Endodermal cell (in vitro differentiated cells): ENCODE measurements at regions not wholly inside any gene's neighbourhood (a gene's known extent, or its start where the extent isn't known, plus 50 kb on each side); places are given as distances from the start of the nearest gene placed in this dataset.

Source experiments
- DNase-seq: peaks from one replicate; pipeline ENCODE4 v3.0.0-alpha.2; 2017
- H3K27ac ChIP-seq: 2 replicates; pipeline ENCODE4 v1.5.1; 2013; ENCODE audit warnings: mild to moderate bottlenecking, low read depth, low read length, moderate library complexity
- H3K27me3 ChIP-seq: 2 replicates; pipeline ENCODE4 v1.6.1; 2013; ENCODE audit warnings: mild to moderate bottlenecking, low read length, moderate library complexity; ENCODE audit not compliant: insufficient read depth, control insufficient read depth, poor library complexity, severe bottlenecking
- H3K36me3 ChIP-seq: 2 replicates; pipeline ENCODE4 v1.7.0; 2013; ENCODE audit warnings: mild to moderate bottlenecking, low read length, moderate library complexity; ENCODE audit not compliant: control insufficient read depth, insufficient read depth
- H3K4me1 ChIP-seq: one replicate; pipeline ENCODE4 v1.7.0; 2013; ENCODE audit warnings: low read length; ENCODE audit not compliant: control insufficient read depth, insufficient read depth
- H3K4me3 ChIP-seq: 2 replicates; pipeline ENCODE4 v1.5.1; 2013; ENCODE audit warnings: mild to moderate bottlenecking, low read length, moderate library complexity
- H3K9ac ChIP-seq: 2 replicates; pipeline ENCODE4 v1.6.1; 2013; ENCODE audit warnings: mild to moderate bottlenecking, low read length, moderate library complexity; ENCODE audit not compliant: poor library complexity, severe bottlenecking; ENCODE audit errors: extremely low read depth
- H3K9me3 ChIP-seq: 2 replicates; pipeline ENCODE4 v1.6.1; 2013; ENCODE audit warnings: mild to moderate bottlenecking, low read length, moderate library complexity; ENCODE audit not compliant: control insufficient read depth
- H3K27ac Mint-ChIP-seq: 2 replicates; pipeline ENCODE4 v1.8.0; 2020; ENCODE audit warnings: mixed read lengths
- H3K27me3 Mint-ChIP-seq: 2 replicates; pipeline ENCODE4 v1.8.0; 2021; ENCODE audit warnings: mild to moderate bottlenecking, mixed read lengths; ENCODE audit not compliant: insufficient read depth
- H3K36me3 Mint-ChIP-seq: 2 replicates; pipeline ENCODE4 v1.8.0; 2020; ENCODE audit warnings: low read depth, mixed read lengths
- H3K4me1 Mint-ChIP-seq: 2 replicates; pipeline ENCODE4 v1.8.0; 2020; ENCODE audit warnings: mixed read lengths
- H3K4me3 Mint-ChIP-seq: 2 replicates; pipeline ENCODE4 v1.8.0; 2020; ENCODE audit warnings: mild to moderate bottlenecking, moderate library complexity, mixed read lengths
- H3K9me3 Mint-ChIP-seq: 2 replicates; pipeline ENCODE4 v1.8.0; 2020; ENCODE audit warnings: mild to moderate bottlenecking, mixed read lengths
- WGBS, 2 experiments: methylation state at CpG; one replicate each; pipeline versions ENCODE4 v1.1.5 to v1.1.7; 2013; ENCODE audit warnings: missing lambda C conversion rate in 2 of 2, mixed read lengths in 1 of 2; ENCODE audit not compliant: insufficient coverage in 1 of 2, insufficient read length in 1 of 2; 5-methylcytosine and 5-hydroxymethylcytosine counted together
- TF ChIP-seq, protein P1 (sequence below): fragments of 200-600 bp; sonication (generic); conservative IDR thresholded peaks from 2 replicates; pipeline ENCODE4 v1.5.0; 2021; ENCODE audit warnings: antibody characterized with exemption, mild to moderate bottlenecking

- 35 to 45% methylated on average over 2 of the region's 2 CpGs for WGBS, 2 experiments
- TF ChIP-seq, protein P1, sequence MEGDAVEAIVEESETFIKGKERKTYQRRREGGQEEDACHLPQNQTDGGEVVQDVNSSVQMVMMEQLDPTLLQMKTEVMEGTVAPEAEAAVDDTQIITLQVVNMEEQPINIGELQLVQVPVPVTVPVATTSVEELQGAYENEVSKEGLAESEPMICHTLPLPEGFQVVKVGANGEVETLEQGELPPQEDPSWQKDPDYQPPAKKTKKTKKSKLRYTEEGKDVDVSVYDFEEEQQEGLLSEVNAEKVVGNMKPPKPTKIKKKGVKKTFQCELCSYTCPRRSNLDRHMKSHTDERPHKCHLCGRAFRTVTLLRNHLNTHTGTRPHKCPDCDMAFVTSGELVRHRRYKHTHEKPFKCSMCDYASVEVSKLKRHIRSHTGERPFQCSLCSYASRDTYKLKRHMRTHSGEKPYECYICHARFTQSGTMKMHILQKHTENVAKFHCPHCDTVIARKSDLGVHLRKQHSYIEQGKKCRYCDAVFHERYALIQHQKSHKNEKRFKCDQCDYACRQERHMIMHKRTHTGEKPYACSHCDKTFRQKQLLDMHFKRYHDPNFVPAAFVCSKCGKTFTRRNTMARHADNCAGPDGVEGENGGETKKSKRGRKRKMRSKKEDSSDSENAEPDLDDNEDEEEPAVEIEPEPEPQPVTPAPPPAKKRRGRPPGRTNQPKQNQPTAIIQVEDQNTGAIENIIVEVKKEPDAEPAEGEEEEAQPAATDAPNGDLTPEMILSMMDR: no peak
- no peak overlapping the region for H3K27ac ChIP-seq
- peaks cover 30% of the 10 kb centered on the region for H3K36me3 ChIP-seq
- peak overlapping the region; percentile 7 for H3K9ac ChIP-seq
- H3K4me1 Mint-ChIP-seq: peaks cover 6% of the 10 kb centered on the region
- peaks cover 32% of the 10 kb centered on the region for H3K9me3 Mint-ChIP-seq
- H3K36me3 Mint-ChIP-seq: peaks cover 33% of the 10 kb centered on the region
- H3K4me1 ChIP-seq: peaks cover 3% of the 10 kb centered on the region
- no peak overlapping the region for H3K4me3 ChIP-seq
- DNase-seq: peak; percentile 68
- H3K4me3 Mint-ChIP-seq: no peak overlapping the region
- H3K9me3 ChIP-seq: peaks cover 47% of the 10 kb centered on the region
- no peaks in the 10 kb centered on the region for H3K27me3 ChIP-seq
- H3K27ac Mint-ChIP-seq: peak overlapping the region; percentile 93
- H3K27me3 Mint-ChIP-seq: no peaks in the 10 kb centered on the region
These were observed 378.1 kb upstream of the POU3F1 start for GRCh38 chr1:38424677-38425076.

DNA sequence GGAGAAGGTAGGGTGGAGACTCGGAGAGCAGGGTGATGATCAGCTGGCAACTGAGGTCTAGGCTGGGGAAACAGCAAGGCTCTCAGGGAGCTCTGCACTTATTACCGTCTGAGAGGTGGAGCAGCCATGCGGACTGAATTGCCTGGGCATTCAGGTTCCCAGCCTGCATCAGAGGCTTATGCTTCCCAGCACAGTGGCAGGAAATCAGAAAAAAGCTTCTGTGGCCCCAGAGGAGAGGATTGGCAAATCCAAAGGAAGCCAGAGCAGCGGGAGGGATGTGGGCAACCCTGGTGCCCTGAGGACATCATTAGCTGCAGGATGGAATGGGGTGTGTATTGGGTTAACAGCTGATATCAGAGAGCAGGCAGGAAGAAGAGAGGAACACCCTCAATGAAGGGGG is 374.1 kb upstream of the POU3F1 start:
- Histone ChIP-seq H3K9ac (no peak overlapping the region), H3K36me3 (peaks cover 26% of the 10 kb centered on the region), H3K4me1 (peaks cover 3% of the 10 kb centered on the region), H3K27me3 (no peaks in the 10 kb centered on the region), H3K27ac (no peak overlapping the region), H3K4me3 (no peak overlapping the region), H3K9me3 (peaks cover 80% of the 10 kb centered on the region)
- Mint-ChIP-seq H3K36me3 (peaks cover 58% of the 10 kb centered on the region), H3K4me3 (no peak overlapping the region), H3K27ac (no peak overlapping the region), H3K27me3 (no peaks in the 10 kb centered on the region), H3K9me3 (peaks cover 64% of the 10 kb centered on the region), H3K4me1 (peaks cover 6% of the 10 kb centered on the region)
- no peak for DNase-seq
- TF ChIP-seq, protein P1: no peak
- 79 to 94% methylated on average over 3 to 4 of the region's 4 CpGs for WGBS, 2 experiments

DNA sequence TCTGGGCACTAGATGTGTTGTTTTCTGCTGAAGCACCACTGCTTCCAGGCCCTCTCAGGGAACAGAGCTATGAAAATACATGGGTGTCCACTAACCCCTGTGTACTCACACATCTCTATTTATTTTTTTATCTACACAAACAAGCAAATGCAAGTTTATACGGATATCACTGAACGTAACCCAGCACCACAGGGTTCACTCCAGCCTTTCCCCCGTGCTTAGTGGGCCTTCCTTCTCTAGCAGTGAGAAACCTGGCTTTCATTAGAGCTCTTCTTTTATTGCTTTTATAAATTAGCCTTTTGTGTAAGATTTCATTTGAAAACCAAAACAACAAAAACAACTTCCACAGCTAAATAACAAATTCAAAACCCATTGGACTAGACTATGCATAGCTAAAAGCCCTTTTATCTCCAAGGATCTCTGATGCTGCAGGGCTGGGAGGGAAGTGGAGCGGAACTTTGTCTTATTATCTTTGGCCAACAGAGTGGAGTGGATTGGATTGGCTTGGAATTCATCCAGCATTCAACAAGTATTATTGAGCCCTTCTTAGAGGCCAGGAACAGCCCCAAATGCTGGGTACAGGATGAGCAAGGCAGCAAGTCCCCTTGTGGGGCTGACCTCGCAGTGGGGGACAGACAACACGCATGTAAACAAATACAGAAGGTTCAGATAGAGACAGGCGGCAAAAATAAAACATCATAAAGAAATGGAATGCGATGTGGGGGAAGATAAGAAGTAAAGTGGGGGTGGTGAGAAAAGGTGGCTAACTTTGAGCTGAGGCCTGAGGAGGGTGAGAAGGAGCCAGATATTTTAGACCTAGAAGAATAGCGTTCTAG is 371.8 kb upstream of the POU3F1 start:
- Mint-ChIP-seq H3K9me3 (peaks cover 83% of the 10 kb centered on the region), H3K4me3 (no peak overlapping the region), H3K36me3 (peaks cover 76% of the 10 kb centered on the region), H3K27ac (no peak overlapping the region), H3K4me1 (no peaks in the 10 kb centered on the region), H3K27me3 (no peaks in the 10 kb centered on the region)
- WGBS, 2 experiments: 96% methylated on average over 8 to 9 of the region's 9 CpGs
- Histone ChIP-seq H3K27me3 (no peaks in the 10 kb centered on the region), H3K27ac (no peak overlapping the region), H3K4me3 (no peak overlapping the region), H3K36me3 (peaks cover 26% of the 10 kb centered on the region), H3K9me3 (peaks cover 89% of the 10 kb centered on the region), H3K9ac (no peak overlapping the region), H3K4me1 (no peaks in the 10 kb centered on the region)
- TF ChIP-seq, protein P1: no peak
- no peak for DNase-seq
